GM12878 (cell line): ENCODE measurements at regions not wholly inside any gene's neighbourhood (a gene's known extent, or its start where the extent isn't known, plus 50 kb on each side); places are given as distances from the start of the nearest gene placed in this dataset.

Experiments
- ATAC-seq: fragments of 200-7000 bp; cut with Tn5 transposase; 3 replicates; pipeline ENCODE4 v1.9.1; 2020; ENCODE audit warnings: mild to moderate bottlenecking, moderate library complexity
- BruUV-seq: library from RNA; stranded (reverse); fragments of 400-500 nt; replicated peaks from 2 replicates; lab custom pipeline; 2021; lab: Mats Ljungman, UMichigan
- CTCF ChIA-PET: fragments of 300-600 bp; sonication (Branson Sonifier 250); formaldehyde crosslinking; extraction: SDS; loops from one replicate; lab custom pipeline; 2021; ENCODE audit warnings: inconsistent platforms; lab: Yijun Ruan, JAX
- POLR2A ChIA-PET: fragments of 350-600 bp; formaldehyde crosslinking; extraction: SDS; loops from one replicate; lab custom pipeline; 2021; ENCODE audit warnings: inconsistent platforms; lab: Charles Lee
- RAD21 ChIA-PET: fragments of 300-600 bp; sonication (Branson Sonifier 250); formaldehyde crosslinking; loops from one replicate; lab custom pipeline; 2023; ENCODE audit warnings: antibody characterized with exemption; ENCODE audit not compliant: unreplicated experiment; lab: Charles Lee
- SMC1A ChIA-PET: fragments of 300-600 bp; sonication (Branson Sonifier 250); formaldehyde crosslinking; loops from one replicate; lab custom pipeline; 2023; ENCODE audit not compliant: unreplicated experiment, uncharacterized antibody; lab: Charles Lee
- DNase-seq: peaks from one replicate; pipeline ENCODE4 v3.0.0-alpha.2; 2011; ENCODE audit warnings: low read depth, low spot score
- FAIRE-seq: peaks from 3 replicates; lab custom pipeline; 2011; peaks lifted over from hg19 to GRCh38; lab: Jason Lieb, UNC
- H2AFZ ChIP-seq: 2 replicates; pipeline ENCODE4 v1.6.0; 2011; ENCODE audit warnings: low read depth, low read length, control low read depth; ENCODE audit not compliant: control insufficient read depth
- H3K27ac ChIP-seq: 2 replicates; pipeline ENCODE4 v1.5.1; 2011; ENCODE audit warnings: control low read depth; ENCODE audit not compliant: control insufficient read depth, insufficient read depth
- H3K27me3 ChIP-seq, 2 experiments: replicated peaks in 1 of 2; 2 replicates each; pipeline versions ENCODE4 v1.6.0 to v1.6.1; 2011; ENCODE audit warnings: low read length in 1 of 2; ENCODE audit not compliant: control insufficient read depth in 2 of 2, insufficient read depth in 2 of 2
- H3K36me3 ChIP-seq, 2 experiments: 2 replicates each; pipeline ENCODE4 v1.5.1; 2011; ENCODE audit warnings: low read length in 1 of 2; ENCODE audit not compliant: control insufficient read depth in 2 of 2, insufficient read depth in 2 of 2
- H3K4me1 ChIP-seq: 2 replicates; pipeline ENCODE4 v1.6.1; 2011; ENCODE audit warnings: mild to moderate bottlenecking, low read length, moderate library complexity, mixed read lengths; ENCODE audit not compliant: control insufficient read depth, insufficient read depth
- H3K4me2 ChIP-seq: 2 replicates; pipeline ENCODE4 v1.6.0; 2011; ENCODE audit warnings: control low read depth; ENCODE audit not compliant: control insufficient read depth, insufficient read depth
- H3K4me3 ChIP-seq: fragments of 200-600 bp; sonication (generic); 2 replicates; pipeline ENCODE4 v1.5.1; 2016
- H3K79me2 ChIP-seq: 2 replicates; pipeline ENCODE4 v1.6.0; 2011; ENCODE audit warnings: low read length; ENCODE audit not compliant: control insufficient read depth, insufficient read depth
- H3K9ac ChIP-seq: 2 replicates; pipeline ENCODE4 v1.8.0; 2011; ENCODE audit warnings: low read length, control low read depth, mixed read lengths; ENCODE audit not compliant: control insufficient read depth, insufficient read depth
- H3K9me3 ChIP-seq: replicated peaks from 3 replicates; pipeline ENCODE4 v1.5.1; 2011; ENCODE audit warnings: mild to moderate bottlenecking, low read length; ENCODE audit not compliant: control insufficient read depth, insufficient read depth
- H4K20me1 ChIP-seq: 2 replicates; pipeline ENCODE4 v1.6.0; 2011; ENCODE audit not compliant: control insufficient read depth, insufficient read depth
- ASH2L ChIP-seq: fragments of 300-600, 200-600 bp; sonication (generic); IDR thresholded peaks from 2 replicates; pipeline ENCODE4 v1.6.1; 2017; ENCODE audit warnings: low read depth, mild to moderate bottlenecking, borderline replicate concordance
- BCL3 ChIP-seq: IDR thresholded peaks from 2 replicates; pipeline ENCODE4 v1.6.1; 2011; ENCODE audit warnings: borderline replicate concordance, low read depth, mild to moderate bottlenecking, moderate library complexity, low read length; ENCODE audit not compliant: insufficient read depth, poor library complexity, severe bottlenecking
- CBX5 ChIP-seq: sonication (generic); IDR thresholded peaks from 2 replicates; pipeline ENCODE4 v1.6.1; 2016; ENCODE audit warnings: low read depth, moderate library complexity, mild to moderate bottlenecking, inconsistent platforms
- ESRRA ChIP-seq: IDR thresholded peaks from 2 replicates; pipeline ENCODE4 v1.6.1; 2012; ENCODE audit warnings: mild to moderate bottlenecking, low read length, improper control_type of control experiment
- FOXK2 ChIP-seq: fragments of 450-650 bp; IDR thresholded peaks from 2 replicates; pipeline ENCODE4 v1.6.1; 2017; ENCODE audit warnings: mild to moderate bottlenecking, moderate library complexity
- JUNB ChIP-seq: IDR thresholded peaks from 2 replicates; pipeline ENCODE4 v1.6.1; 2016; ENCODE audit warnings: antibody characterized with exemption, mild to moderate bottlenecking
- JUND ChIP-seq: IDR thresholded peaks from 2 replicates; pipeline ENCODE4 v1.6.1; 2012; ENCODE audit warnings: low read depth, mild to moderate bottlenecking, low read length, improper control_type of control experiment, moderate library complexity
- MEF2B ChIP-seq: fragments of 450-650 bp; IDR thresholded peaks from 2 replicates; pipeline ENCODE4 v1.6.1; 2018; ENCODE audit warnings: mild to moderate bottlenecking, moderate library complexity; ENCODE audit not compliant: partially characterized antibody, poor library complexity, severe bottlenecking
- NFYB ChIP-seq: IDR thresholded peaks from 2 replicates; pipeline ENCODE4 v1.6.1; 2011; ENCODE audit warnings: low read depth, mild to moderate bottlenecking, low read length, improper control_type of control experiment, moderate library complexity; ENCODE audit not compliant: insufficient read depth
- NR2C2 ChIP-seq: IDR thresholded peaks from 2 replicates; pipeline ENCODE4 v1.6.1; 2011; ENCODE audit warnings: borderline replicate concordance, low read depth; ENCODE audit not compliant: control insufficient read depth, insufficient read length
- NR2F1 ChIP-seq: fragments of 450-650 bp; conservative IDR thresholded peaks from 2 replicates; pipeline ENCODE4 v1.6.1; 2017; ENCODE audit warnings: mild to moderate bottlenecking
- NRF1 ChIP-seq: conservative IDR thresholded peaks from 2 replicates; pipeline ENCODE4 v1.6.1; 2011; ENCODE audit warnings: mild to moderate bottlenecking, low read depth, low read length, improper control_type of control experiment
- PML ChIP-seq: IDR thresholded peaks from 2 replicates; pipeline ENCODE4 v1.6.1; 2012; ENCODE audit warnings: low read length, inconsistent platforms
- RCOR1 ChIP-seq: conservative IDR thresholded peaks from 2 replicates; pipeline ENCODE4 v1.6.1; 2012; ENCODE audit warnings: low read depth, low read length, improper control_type of control experiment
- SREBF1 ChIP-seq: IDR thresholded peaks from 2 replicates; pipeline ENCODE4 v1.6.1; 2012; ENCODE audit warnings: mild to moderate bottlenecking, low read length
- SUPT20H ChIP-seq: IDR thresholded peaks from 2 replicates; pipeline ENCODE4 v1.6.1; 2011; ENCODE audit warnings: low read depth, mild to moderate bottlenecking, low read length, moderate library complexity, borderline replicate concordance; ENCODE audit not compliant: control insufficient read depth
- WGBS: methylation state at CpG from one replicate; pipeline ENCODE4 v1.1.6; 2016; ENCODE audit warnings: low lambda C conversion rate; ENCODE audit not compliant: insufficient replicate concordance, insufficient coverage; ENCODE audit errors: missing lambda C conversion rate; 5-methylcytosine and 5-hydroxymethylcytosine counted together
- in situ Hi-C: fragments of 300-500 bp; cut with MboI; formaldehyde crosslinking; loops from 9 replicates; pipeline ENCODE4 v1.14.3; 2018; ENCODE audit warnings: mixed read lengths
- intact Hi-C: fragments of 100-400 bp; cut with micrococcal nuclease; formaldehyde crosslinking; loops from one replicate; pipeline ENCODE4 v1.14.2; 2022; ENCODE audit not compliant: unreplicated experiment
- TF ChIP-seq, protein P1 (sequence below): IDR thresholded peaks from 2 replicates; pipeline ENCODE4 v1.6.1; 2012; ENCODE audit warnings: mild to moderate bottlenecking, low read depth, low read length
- TF ChIP-seq, protein P2 (sequence below): IDR thresholded peaks from 2 replicates; pipeline ENCODE4 v1.6.1; 2012; ENCODE audit warnings: low read length, inconsistent platforms

DNA sequence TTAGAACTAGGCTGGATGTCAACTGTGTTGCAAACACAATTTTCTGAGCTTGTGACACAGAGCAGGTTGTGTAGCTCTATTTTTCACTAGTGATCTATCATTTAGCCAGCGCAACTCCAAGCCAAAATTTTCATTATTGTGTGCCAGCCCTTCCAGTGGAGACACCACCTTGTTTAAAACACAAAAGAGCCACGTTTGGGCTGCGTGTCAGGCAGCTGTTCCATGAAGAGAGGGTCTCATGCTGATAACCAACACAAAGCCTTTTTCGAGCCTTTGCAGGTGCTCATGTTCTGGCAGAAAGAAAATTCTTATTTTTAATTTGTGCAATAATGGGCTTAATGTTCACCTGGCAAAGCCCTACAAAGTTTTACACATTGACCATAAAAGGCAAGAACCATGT, 237.6 kb upstream of the RGMB start:
- no peaks in the 10 kb centered on the region for H3K9me3 ChIP-seq
- WGBS, result 0% methylated on average over 4 of the region's 4 CpGs
- TF ChIP-seq ASH2L (no peak), MEF2B (no peak), NFYB (no peak), NR2F1 (no peak), RCOR1 (no peak), SREBF1 (no peak), JUNB (no peak), CBX5 (no peak), PML (no peak), SUPT20H (no peak), FOXK2 (no peak), JUND (no peak), NRF1 (no peak), BCL3 (no peak), NR2C2 (no peak), ESRRA (no peak)
- TF ChIP-seq, protein P1, sequence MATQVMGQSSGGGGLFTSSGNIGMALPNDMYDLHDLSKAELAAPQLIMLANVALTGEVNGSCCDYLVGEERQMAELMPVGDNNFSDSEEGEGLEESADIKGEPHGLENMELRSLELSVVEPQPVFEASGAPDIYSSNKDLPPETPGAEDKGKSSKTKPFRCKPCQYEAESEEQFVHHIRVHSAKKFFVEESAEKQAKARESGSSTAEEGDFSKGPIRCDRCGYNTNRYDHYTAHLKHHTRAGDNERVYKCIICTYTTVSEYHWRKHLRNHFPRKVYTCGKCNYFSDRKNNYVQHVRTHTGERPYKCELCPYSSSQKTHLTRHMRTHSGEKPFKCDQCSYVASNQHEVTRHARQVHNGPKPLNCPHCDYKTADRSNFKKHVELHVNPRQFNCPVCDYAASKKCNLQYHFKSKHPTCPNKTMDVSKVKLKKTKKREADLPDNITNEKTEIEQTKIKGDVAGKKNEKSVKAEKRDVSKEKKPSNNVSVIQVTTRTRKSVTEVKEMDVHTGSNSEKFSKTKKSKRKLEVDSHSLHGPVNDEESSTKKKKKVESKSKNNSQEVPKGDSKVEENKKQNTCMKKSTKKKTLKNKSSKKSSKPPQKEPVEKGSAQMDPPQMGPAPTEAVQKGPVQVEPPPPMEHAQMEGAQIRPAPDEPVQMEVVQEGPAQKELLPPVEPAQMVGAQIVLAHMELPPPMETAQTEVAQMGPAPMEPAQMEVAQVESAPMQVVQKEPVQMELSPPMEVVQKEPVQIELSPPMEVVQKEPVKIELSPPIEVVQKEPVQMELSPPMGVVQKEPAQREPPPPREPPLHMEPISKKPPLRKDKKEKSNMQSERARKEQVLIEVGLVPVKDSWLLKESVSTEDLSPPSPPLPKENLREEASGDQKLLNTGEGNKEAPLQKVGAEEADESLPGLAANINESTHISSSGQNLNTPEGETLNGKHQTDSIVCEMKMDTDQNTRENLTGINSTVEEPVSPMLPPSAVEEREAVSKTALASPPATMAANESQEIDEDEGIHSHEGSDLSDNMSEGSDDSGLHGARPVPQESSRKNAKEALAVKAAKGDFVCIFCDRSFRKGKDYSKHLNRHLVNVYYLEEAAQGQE, result no peak
- TF ChIP-seq, protein P2, sequence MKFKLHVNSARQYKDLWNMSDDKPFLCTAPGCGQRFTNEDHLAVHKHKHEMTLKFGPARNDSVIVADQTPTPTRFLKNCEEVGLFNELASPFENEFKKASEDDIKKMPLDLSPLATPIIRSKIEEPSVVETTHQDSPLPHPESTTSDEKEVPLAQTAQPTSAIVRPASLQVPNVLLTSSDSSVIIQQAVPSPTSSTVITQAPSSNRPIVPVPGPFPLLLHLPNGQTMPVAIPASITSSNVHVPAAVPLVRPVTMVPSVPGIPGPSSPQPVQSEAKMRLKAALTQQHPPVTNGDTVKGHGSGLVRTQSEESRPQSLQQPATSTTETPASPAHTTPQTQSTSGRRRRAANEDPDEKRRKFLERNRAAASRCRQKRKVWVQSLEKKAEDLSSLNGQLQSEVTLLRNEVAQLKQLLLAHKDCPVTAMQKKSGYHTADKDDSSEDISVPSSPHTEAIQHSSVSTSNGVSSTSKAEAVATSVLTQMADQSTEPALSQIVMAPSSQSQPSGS, result no peak
- intact Hi-C loops, result no loop called here
- H3K36me3 ChIP-seq, result no peaks in the 10 kb centered on the region
- no peaks in the 10 kb centered on the region for H3K4me1 ChIP-seq
- ChIA-PET RAD21 (no interaction called here), POLR2A (no interaction called here), CTCF (interaction anchor here (0.8 kb wide), 1 partner anchor 8 kb away, joined by 3 read pairs; no protein-coding TSS in a partner anchor), SMC1A (interaction anchor here (1.4 kb wide), 1 partner anchor 18 kb away, joined by 4 read pairs; no protein-coding TSS in a partner anchor)
- H3K9ac ChIP-seq, result no peak overlapping the region
- no peak for ATAC-seq
- no TSS peak for BruUV-seq
- in situ Hi-C loops, result no loop called here
- no peak overlapping the region for H3K27ac ChIP-seq
- H2AFZ ChIP-seq, result no peak overlapping the region
- no peak overlapping the region for H3K4me2 ChIP-seq
- no peak for FAIRE-seq
- H3K79me2 ChIP-seq, result no peaks in the 10 kb centered on the region
- H3K27me3 ChIP-seq, result no peaks in the 10 kb centered on the region
- H3K4me3 ChIP-seq, result no peak overlapping the region
- no peaks in the 10 kb centered on the region for H4K20me1 ChIP-seq
- DNase-seq, result no peak
